Esophagus squamous epithelium (tissue), 5 donors: ENCODE measurements at regions not wholly inside any gene's neighbourhood (a gene's known extent, or its start where the extent isn't known, plus 50 kb on each side); places are given as distances from the start of the nearest gene placed in this dataset.

Source experiments
- DNase-seq: peaks from one replicate; lab custom pipeline; 2025; lab: John Stamatoyannopoulos, UW
- H3K27ac ChIP-seq, 4 donors: fragments of 200-600 bp; sonication (generic); one replicate each; pipeline ENCODE4 v1.5.1; 2016 to 2019; ENCODE audit warnings: mild to moderate bottlenecking in 1 of 4
- H3K27me3 ChIP-seq, 4 donors: fragments of 200-600 bp; sonication (generic); 1 replicate in 3 of 4; 2 replicates in 1 of 4; pipeline versions ENCODE4 v1.5.1 to v1.6.0; 2017 to 2021; ENCODE audit warnings: antibody characterized with exemption in 1 of 4
- H3K36me3 ChIP-seq, 3 donors: fragments of 200-600 bp; sonication (generic); one replicate each; pipeline ENCODE4 v1.5.1; 2016 to 2019
- H3K4me1 ChIP-seq, 3 donors: fragments of 200-600 bp; sonication (generic); one replicate each; pipeline ENCODE4 v1.5.1; 2017 to 2019
- H3K4me3 ChIP-seq, 4 donors: fragments of 200-600 bp; sonication (generic); 1 replicate in 3 of 4; 2 replicates in 1 of 4; pipeline ENCODE4 v1.5.1; 2016 to 2019; ENCODE audit warnings: mild to moderate bottlenecking in 2 of 4, moderate library complexity in 1 of 4
- H3K9me3 ChIP-seq, 3 donors: fragments of 200-600 bp; sonication (generic); one replicate each; pipeline ENCODE4 v1.5.1; 2016 to 2019
- POLR2A ChIP-seq, 4 donors: fragments of 450-650 bp; IDR thresholded peaks; one replicate each; pipeline ENCODE4 v1.6.1; 2017; ENCODE audit warnings: antibody characterized with exemption in 4 of 4, mild to moderate bottlenecking in 4 of 4, moderate library complexity in 3 of 4
- WGBS, 2 donors: methylation state at CpG; one replicate each; pipeline ENCODE4 v1.1.5; 2018; 5-methylcytosine and 5-hydroxymethylcytosine counted together
- intact Hi-C: fragments of 100-400 bp; cut with DNase I; formaldehyde crosslinking; loops from one replicate; pipeline ENCODE4 v1.15.0; 2022
- TF ChIP-seq, protein P1 (sequence below), 6 experiments: fragments of 450-650 bp in 4 of 6; fragments of 200-600 bp in 2 of 6; sonication (generic) in 2 of 6; IDR thresholded peaks; one replicate each; pipeline ENCODE4 v1.5.1; 2016 to 2019; ENCODE audit warnings: antibody characterized with exemption in 6 of 6, mild to moderate bottlenecking in 4 of 6, moderate library complexity in 4 of 6
- donor health status: DM: yes; HTN: yes; CAD: no.

DNA sequence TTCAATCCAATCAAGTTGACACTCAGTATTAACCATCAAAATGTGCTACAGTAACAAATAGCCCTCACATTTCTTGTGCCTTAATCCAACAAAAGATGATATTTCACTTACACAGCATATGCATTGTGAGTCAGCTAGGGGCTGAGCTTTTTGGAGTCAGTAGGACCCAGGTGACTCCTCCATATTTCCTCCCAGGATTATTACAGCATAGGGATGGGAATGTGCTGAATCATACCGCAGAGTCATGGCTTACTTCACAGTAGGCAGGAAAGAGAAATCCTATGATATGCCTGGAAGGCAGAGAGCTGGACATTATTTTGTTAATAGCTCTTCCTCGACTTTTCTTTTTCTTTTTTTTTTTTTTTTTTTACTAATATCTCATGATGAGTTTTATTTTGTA lies 153.3 kb downstream of the TMEM182 start:
- Histone ChIP-seq H3K36me3 (no peaks in the 10 kb centered on the region), H3K4me1 (no peaks in the 10 kb centered on the region), H3K4me3 (no peak overlapping the region), H3K27me3 (no peaks in the 10 kb centered on the region), H3K9me3 (no peaks in the 10 kb centered on the region), H3K27ac (no peak overlapping the region)
- TF ChIP-seq, protein P1, sequence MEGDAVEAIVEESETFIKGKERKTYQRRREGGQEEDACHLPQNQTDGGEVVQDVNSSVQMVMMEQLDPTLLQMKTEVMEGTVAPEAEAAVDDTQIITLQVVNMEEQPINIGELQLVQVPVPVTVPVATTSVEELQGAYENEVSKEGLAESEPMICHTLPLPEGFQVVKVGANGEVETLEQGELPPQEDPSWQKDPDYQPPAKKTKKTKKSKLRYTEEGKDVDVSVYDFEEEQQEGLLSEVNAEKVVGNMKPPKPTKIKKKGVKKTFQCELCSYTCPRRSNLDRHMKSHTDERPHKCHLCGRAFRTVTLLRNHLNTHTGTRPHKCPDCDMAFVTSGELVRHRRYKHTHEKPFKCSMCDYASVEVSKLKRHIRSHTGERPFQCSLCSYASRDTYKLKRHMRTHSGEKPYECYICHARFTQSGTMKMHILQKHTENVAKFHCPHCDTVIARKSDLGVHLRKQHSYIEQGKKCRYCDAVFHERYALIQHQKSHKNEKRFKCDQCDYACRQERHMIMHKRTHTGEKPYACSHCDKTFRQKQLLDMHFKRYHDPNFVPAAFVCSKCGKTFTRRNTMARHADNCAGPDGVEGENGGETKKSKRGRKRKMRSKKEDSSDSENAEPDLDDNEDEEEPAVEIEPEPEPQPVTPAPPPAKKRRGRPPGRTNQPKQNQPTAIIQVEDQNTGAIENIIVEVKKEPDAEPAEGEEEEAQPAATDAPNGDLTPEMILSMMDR (IDR thresholded peaks at IDR 0.05): no peak
- no peak for TF ChIP-seq POLR2A (IDR thresholded peaks at IDR 0.05)
- WGBS, 2 donors: 68 to 74% methylated on average over 2 of the region's 2 CpGs
- DNase-seq: no peak
- intact Hi-C loops: no loop called here

DNA sequence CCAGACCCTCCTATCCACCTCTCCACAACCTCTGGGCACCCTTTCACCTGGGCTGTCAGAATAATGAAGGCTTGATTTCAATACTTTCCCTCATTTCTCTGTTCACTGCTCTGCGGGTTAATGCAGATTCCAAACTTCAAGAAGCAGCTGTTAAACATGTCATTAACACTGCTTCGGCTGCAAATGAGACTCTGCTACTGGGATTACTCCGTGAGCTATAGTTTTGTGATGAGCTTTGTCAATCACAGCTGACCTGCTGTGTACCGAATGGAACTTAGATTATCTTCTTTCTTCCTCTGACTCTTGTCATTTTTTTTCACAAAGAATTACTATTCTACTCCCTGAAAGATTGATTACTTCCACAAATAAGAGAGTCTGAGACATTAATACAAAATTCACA lies 160.5 kb downstream of the TMEM182 start:
- WGBS, 2 donors: 15 to 34% methylated on average over 4 of the region's 4 CpGs
- Histone ChIP-seq H3K36me3 (no peaks in the 10 kb centered on the region), H3K27ac (no peak overlapping the region), H3K9me3 (no peaks in the 10 kb centered on the region), H3K27me3 (no peaks in the 10 kb centered on the region), H3K4me3 (no peak overlapping the region), H3K4me1 (no peaks in the 10 kb centered on the region)
- intact Hi-C loops: no loop called here
- TF ChIP-seq, protein P1 (IDR thresholded peaks at IDR 0.05): no peak
- TF ChIP-seq POLR2A (IDR thresholded peaks at IDR 0.05): no peak
- DNase-seq: no peak

DNA sequence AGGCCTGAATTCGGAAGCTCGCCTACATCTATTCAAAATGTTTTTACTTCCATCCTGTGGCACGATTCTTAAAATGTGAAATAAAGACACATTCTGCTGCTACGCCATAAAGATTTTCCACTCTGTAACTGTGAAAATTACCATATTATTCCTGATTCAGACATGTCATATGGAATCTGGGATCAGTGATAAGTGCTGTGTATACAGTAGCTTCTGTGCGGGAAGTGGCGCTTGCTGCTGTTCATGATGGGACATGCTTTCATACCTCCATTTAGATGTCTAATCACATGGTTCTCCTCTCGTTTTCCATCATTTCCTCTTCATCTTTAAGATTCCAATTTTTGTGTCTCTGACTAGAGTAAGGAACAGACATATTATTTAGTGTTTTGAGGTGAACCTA lies 163.2 kb downstream of the TMEM182 start:
- Histone ChIP-seq H3K27ac (no peak overlapping the region), H3K4me1 (no peaks in the 10 kb centered on the region), H3K27me3 (no peaks in the 10 kb centered on the region), H3K36me3 (no peaks in the 10 kb centered on the region), H3K4me3 (no peak overlapping the region), H3K9me3 (no peaks in the 10 kb centered on the region)
- intact Hi-C loops: no loop called here
- 81 to 86% methylated on average over 7 of the region's 7 CpGs for WGBS, 2 donors
- no peak for DNase-seq
- TF ChIP-seq POLR2A (IDR thresholded peaks at IDR 0.05): no peak
- TF ChIP-seq, protein P1 (IDR thresholded peaks at IDR 0.05): no peak

DNA sequence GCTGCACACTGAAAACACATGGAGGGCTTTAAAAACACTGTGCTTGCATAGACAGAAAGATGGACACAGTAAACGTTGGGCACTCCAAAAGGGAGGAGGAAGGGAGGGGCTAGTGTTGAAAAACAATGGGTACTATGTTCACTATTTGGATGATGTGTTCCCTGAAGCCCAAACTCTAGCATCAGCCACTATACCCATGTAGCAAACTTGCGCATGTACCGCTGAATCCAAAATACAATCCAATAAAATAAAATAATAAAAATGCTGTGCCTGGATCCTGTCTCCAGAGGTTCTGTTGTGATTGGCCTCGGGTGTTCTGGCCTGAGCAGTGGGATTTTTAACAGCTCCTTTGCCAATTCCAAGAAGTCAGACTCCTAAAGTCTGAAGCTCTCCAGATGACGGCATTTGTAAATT lies 166.0 kb downstream of the TMEM182 start:
- no peak for TF ChIP-seq POLR2A (IDR thresholded peaks at IDR 0.05)
- TF ChIP-seq, protein P1 (IDR thresholded peaks at IDR 0.05): no peak
- Histone ChIP-seq H3K27me3 (no peaks in the 10 kb centered on the region), H3K4me3 (no peak overlapping the region), H3K4me1 (no peaks in the 10 kb centered on the region), H3K36me3 (no peaks in the 10 kb centered on the region), H3K27ac (no peak overlapping the region), H3K9me3 (no peaks in the 10 kb centered on the region)
- intact Hi-C loops: no loop called here
- DNase-seq: no peak
- WGBS, 2 donors: 61 to 67% methylated on average over 5 of the region's 5 CpGs

DNA sequence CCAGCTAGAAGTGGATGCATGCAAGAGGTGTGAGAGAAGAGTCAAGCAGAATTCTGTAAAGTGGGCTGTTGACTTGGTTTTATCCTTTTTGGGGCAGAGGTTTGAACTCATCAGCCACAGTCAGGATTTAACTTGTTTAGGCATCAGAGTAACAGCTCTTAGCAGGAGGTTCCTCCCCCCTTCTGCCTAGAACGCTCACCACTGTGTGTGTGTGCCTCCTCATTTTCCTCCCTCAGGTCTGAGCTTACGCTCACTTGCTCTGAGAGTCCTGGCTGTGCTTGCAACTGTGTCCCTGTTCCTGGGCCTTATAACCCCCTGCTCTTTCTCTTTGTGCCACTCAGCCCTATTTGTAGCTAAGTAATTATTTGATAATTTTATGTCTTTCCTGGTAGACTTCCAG lies 167.9 kb downstream of the TMEM182 start:
- Histone ChIP-seq H3K9me3 (no peaks in the 10 kb centered on the region), H3K36me3 (no peaks in the 10 kb centered on the region), H3K27me3 (no peaks in the 10 kb centered on the region), H3K4me1 (no peaks in the 10 kb centered on the region), H3K27ac (no peak overlapping the region), H3K4me3 (no peak overlapping the region)
- TF ChIP-seq, protein P1 (IDR thresholded peaks at IDR 0.05): no peak
- TF ChIP-seq POLR2A (IDR thresholded peaks at IDR 0.05): no peak
- intact Hi-C loops: no loop called here
- no peak for DNase-seq
- 48 to 55% methylated on average over 2 of the region's 2 CpGs for WGBS, 2 donors
